HG02852 (cell line): ENCODE measurements at regions not wholly inside any gene's neighbourhood (a gene's known extent, or its start where the extent isn't known, plus 50 kb on each side); places are given as distances from the start of the nearest gene placed in this dataset.
"Not testable (repeated sequence)": the region's sequence is repeated elsewhere in the genome, so short reads cannot be mapped to it uniquely, and the experiment has no call there.

Source experiments
- ATAC-seq: cut with Tn5 transposase; IDR thresholded peaks from one replicate; pipeline ENCODE4 v1.9.1; 2021; ENCODE audit warnings: mild to moderate bottlenecking, moderate library complexity; ENCODE audit not compliant: unreplicated experiment

- ATAC-seq, result no peak
Measured at GRCh38 chr4:82248903-82249632, 124.7 kb downstream of the HNRNPD start.

GRCh38 chr4:82247629-82248028 lies 126.2 kb downstream of the HNRNPD start:
- ATAC-seq, result no peak

DNA sequence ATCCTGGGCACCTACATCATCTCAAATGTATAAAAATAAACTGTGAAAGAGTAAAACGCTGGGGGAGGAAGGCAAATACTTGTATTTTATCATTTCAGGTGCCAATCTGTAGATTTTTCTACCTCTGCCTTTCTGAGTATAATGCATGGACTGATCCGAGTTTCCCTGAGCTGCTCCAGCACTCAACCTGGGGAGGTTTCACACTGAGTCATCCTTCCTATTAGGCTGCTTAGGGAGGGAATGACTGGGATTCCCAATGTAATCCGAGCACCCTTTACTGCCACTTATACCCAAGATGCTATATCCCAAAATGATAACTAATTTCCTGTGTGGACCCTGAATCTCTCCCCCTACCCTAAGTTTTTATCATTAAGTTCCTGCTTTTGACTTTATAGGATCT lies 126.6 kb downstream of the HNRNPD start:
- no peak for ATAC-seq

DNA sequence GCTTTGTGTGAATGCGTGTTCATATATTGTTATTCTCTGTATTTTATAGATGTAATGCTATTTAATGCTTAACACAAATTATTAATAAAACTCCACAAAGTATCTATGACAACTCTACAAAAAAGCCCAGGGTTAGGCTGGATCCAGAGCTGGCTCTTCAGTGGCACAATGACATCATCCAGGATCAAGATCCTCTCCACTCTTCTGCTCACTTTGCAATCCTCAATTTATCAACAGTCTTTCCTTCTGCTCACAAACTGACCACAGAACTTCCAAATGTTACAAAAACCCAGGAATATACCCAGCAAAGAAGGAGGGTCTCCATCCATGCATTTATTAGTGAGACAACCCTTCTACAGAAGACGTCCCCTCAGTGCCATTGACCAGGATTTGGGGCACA lies 132.3 kb downstream of the HNRNPD start:
- no peak for ATAC-seq

- no peak for ATAC-seq
Measured at GRCh38 chr4:82240410-82240809, 133.4 kb downstream of the HNRNPD start.

DNA sequence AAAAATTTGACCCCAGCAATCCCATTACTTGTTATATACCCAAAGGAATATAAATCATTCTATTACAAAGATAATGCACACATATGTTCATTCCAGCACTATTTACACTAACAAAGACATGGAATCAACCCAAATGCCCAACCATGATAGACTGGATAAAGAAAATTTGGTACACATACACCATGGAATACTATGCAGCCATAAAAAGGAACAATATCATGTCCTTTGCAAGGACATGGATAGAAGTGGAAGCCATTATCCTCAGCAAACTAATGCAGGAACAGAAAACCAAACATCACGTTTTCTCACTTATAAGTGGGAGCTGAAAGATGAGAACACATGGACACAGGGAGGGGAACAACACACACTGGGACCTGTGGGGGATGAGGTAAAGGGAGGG lies 136.6 kb downstream of the HNRNPD start:
- not testable (repeated sequence) for ATAC-seq

GRCh38 chr4:82235346-82235745 lies 138.4 kb downstream of the HNRNPD start:
- no peak for ATAC-seq

GRCh38 chr4:82232891-82233290 lies 140.9 kb downstream of the HNRNPD start:
- ATAC-seq, result no peak

DNA sequence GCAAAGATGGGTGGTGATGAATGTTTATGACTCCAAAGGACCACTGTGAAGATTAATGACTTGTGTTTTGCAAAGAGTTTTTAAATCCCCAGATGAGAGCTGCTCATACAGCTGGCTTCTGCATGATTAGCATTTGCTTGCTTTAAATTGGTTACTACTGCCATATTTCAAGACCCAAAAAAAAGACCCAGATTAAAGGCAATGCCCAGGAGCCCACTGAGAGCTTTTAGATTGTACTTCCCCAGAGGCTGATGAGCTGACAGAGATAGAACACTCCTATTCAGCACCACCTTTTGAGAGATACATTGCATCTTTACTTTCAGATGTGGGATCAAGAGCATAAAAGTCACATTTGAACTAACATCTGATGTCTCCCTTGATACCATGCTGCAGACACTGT lies 142.0 kb downstream of the HNRNPD start:
- ATAC-seq, result no peak

DNA sequence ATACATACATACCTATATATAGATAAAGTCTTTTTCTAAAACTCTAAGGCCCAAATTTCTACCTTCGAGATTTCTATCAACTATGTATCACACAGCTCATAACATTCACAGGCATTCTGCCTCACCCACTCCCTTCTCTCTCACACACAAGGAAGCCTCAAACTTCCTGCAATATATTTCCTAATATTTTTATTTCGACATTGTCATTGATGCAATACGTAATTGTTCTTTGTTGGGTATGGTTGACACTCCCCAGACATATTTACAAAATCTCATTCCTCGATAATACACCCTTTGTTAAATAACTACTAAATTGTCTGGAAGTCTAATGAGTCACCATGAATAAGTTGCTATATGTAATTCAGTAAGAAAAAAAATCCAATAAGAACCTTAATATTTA lies 143.5 kb downstream of the HNRNPD start:
- ATAC-seq, result no peak

DNA sequence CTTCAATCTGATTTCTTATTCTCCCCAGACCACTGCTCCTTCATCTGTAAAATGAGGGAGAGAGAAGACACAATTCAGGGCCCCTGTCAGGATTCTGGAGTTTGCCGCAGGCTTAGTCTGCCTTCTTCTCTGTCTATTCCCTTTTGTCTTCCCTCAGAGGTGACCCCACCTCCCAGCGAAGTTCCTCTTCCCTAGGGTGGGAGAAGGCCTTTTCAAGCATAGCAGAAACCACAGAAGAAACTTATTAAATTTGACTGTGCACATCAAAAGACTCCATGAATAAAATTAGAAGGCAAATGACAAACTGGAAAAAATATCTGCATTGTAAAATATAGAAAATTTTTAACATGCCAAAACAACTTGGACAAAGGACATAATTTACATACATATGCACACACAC lies 148.8 kb downstream of the HNRNPD start:
- no peak for ATAC-seq

GRCh38 chr4:82223715-82224114 lies 150.1 kb downstream of the HNRNPD start:
- no peak for ATAC-seq

GRCh38 chr4:82219346-82219745 lies 154.4 kb downstream of the HNRNPD start:
- ATAC-seq, result no peak

- no peak for ATAC-seq
Measured at GRCh38 chr4:82217986-82218715, 155.6 kb downstream of the HNRNPD start.

DNA sequence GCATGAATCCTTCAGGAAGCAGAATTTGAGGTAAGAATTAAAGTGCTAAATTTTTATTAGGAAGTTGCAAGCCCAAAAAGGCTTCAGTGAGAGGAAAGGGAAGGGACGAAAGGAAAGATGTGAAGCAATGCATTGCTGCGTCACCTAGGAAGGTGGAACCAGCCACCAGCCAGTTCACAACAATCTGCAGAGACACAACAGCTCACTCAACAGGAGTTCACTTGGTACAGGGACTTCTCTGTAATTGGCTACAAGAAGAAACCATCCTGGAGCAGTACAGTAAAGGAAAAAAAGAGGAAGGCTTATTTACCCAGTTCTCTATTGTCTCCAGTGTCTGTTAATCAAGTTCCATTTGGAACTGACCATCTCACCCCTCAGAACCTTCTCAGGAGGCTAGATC lies 157.6 kb downstream of the HNRNPD start:
- ATAC-seq, result no peak

- no peak for ATAC-seq
Measured at GRCh38 chr4:82215800-82216199, 158.0 kb downstream of the HNRNPD start.

DNA sequence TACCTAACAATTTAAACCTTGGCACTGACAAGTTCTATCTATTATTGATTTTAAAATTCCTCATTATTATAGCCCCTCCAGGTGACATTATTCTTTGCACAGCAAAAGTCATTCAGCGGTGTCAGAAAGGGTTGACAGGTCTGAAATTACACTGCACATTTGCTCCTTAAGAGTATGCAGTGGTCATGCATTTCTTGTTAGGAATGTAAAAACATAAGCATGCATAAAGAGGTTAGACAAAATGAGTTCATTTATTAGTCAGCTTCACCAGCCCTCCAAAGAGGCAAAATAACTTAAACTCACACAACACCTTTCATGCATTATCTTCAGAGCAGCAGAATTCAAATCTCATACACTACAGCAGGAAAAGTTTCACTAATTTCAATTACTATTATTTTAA lies 158.8 kb downstream of the HNRNPD start:
- no peak for ATAC-seq

- no peak for ATAC-seq
Measured at GRCh38 chr4:82213485-82214417, 160.0 kb downstream of the HNRNPD start.

GRCh38 chr4:82201805-82202641 lies 171.8 kb downstream of the HNRNPD start:
- no peak for ATAC-seq

DNA sequence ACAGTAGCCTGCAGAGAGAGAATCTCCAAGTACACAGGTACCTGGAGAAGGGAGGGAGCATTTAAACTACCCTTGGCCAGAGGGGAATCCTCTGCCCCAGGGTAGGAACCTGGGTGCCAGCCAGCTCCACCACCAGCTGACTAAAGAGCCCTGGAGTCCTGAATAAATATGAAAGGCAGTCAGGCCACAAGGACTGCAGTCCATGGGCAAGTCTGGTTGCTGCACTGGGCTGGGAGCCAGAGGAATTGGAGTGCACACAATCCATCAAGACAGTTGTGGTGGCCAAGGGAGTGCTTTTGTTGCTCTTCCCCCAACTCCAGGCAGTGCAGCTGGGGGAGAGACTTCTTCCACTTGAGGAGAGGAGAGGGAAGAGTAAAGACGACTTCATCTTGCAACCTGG lies 172.5 kb downstream of the HNRNPD start:
- ATAC-seq, result no peak

DNA sequence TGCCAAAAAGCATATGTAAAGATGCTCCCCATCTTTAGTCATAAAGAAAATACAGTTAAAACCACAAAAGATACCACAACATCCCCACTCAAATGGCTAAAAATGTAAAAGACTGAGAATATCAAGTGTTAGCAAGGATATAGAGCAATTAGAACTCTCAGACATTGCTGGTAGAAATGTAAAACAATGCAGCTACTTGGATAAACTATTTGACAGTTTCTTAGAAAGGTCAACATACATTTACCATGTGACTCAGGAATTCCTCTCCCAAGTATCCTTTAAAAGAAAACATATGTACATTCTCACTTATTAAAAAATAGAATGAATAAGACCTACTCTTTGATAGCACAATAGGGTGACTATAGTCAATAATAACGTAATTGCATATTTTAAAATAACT lies 173.7 kb downstream of the HNRNPD start:
- no peak for ATAC-seq
